OCI-LY3 (cell line): ENCODE measurements at regions not wholly inside any gene's neighbourhood (a gene's known extent, or its start where the extent isn't known, plus 50 kb on each side); places are given as distances from the start of the nearest gene placed in this dataset.

ENCODE experiments used
- H2AFZ ChIP-seq: fragments of 200-600, 300-600 bp; shearing (Covaris generic); 2 replicates; pipeline ENCODE4 v1.6.0; 2014; ENCODE audit warnings: antibody characterized with exemption, low read depth, low read length
- H3K27ac ChIP-seq: fragments of 200-600, 300-600 bp; sonication (generic); 2 replicates; pipeline ENCODE4 v1.5.1; 2014; ENCODE audit warnings: mild to moderate bottlenecking, low read length, moderate library complexity, mixed read lengths
- H3K27me3 ChIP-seq: fragments of 200-600, 300-600 bp; sonication (generic); 2 replicates; pipeline ENCODE4 v1.6.1; 2014; ENCODE audit warnings: low read depth, low read length, mixed read lengths
- H3K36me3 ChIP-seq: fragments of 200-600, 300-600 bp; sonication (generic); replicated peaks from 2 replicates; pipeline ENCODE3; 2014; ENCODE audit warnings: low read depth, low read length, mixed read lengths
- H3K4me1 ChIP-seq: fragments of 300-600, 200-600 bp; sonication (generic); 2 replicates; pipeline ENCODE4 v1.6.1; 2014; ENCODE audit warnings: low read length, mixed read lengths
- H3K4me2 ChIP-seq: fragments of 200-600, 300-600 bp; sonication (generic); 2 replicates; pipeline ENCODE4 v1.6.1; 2014; ENCODE audit warnings: low read length, mixed read lengths
- H3K4me3 ChIP-seq: fragments of 300-600, 200-600 bp; sonication (generic); 2 replicates; pipeline ENCODE4 v1.5.1; 2014; ENCODE audit warnings: antibody characterized with exemption, mild to moderate bottlenecking, low read length, moderate library complexity
- H3K79me2 ChIP-seq: fragments of 300-600, 200-600 bp; shearing (Covaris generic); 2 replicates; pipeline ENCODE4 v1.6.1; 2014; ENCODE audit warnings: mild to moderate bottlenecking, low read length, mixed read lengths
- H3K9ac ChIP-seq: fragments of 300-600, 200-600 bp; shearing (Covaris generic); 2 replicates; pipeline ENCODE4 v1.6.0; 2014; ENCODE audit warnings: mild to moderate bottlenecking, low read length, moderate library complexity
- H3K9me3 ChIP-seq: fragments of 200-600, 300-600 bp; shearing (Covaris generic); 2 replicates; pipeline ENCODE4 v1.6.1; 2014; ENCODE audit warnings: low read length, mixed read lengths; ENCODE audit not compliant: insufficient read depth
- H4K20me1 ChIP-seq: fragments of 200-600, 300-600 bp; sonication (generic); 2 replicates; pipeline ENCODE4 v1.6.1; 2016; ENCODE audit warnings: low read length, mixed read lengths; ENCODE audit not compliant: insufficient read depth
- CTCF ChIP-seq: fragments of 200-600, 300-600 bp; sonication (generic); IDR thresholded peaks from 2 replicates; pipeline ENCODE4 v1.5.1; 2014; ENCODE audit warnings: antibody characterized with exemption, low read length, low read depth
- EZH2phosphoT487 ChIP-seq: fragments of 200-600 bp; shearing (Covaris generic); IDR thresholded peaks from 2 replicates; pipeline ENCODE4 v1.6.1; 2018; ENCODE audit warnings: antibody characterized with exemption, mixed run types, low read depth

GRCh38 chr9:126025991-126026390, 278.8 kb downstream of the PBX3 start:
- Histone ChIP-seq H3K4me1 (no peaks in the 10 kb centered on the region), H3K4me3 (no peak overlapping the region), H3K4me2 (no peak overlapping the region), H3K27ac (no peak overlapping the region), H3K9me3 (no peaks in the 10 kb centered on the region), H3K9ac (no peak overlapping the region), H3K27me3 (no peaks in the 10 kb centered on the region), H2AFZ (no peak overlapping the region), H3K79me2 (no peaks in the 10 kb centered on the region), H4K20me1 (no peaks in the 10 kb centered on the region), H3K36me3 (no peaks in the 10 kb centered on the region)
- TF ChIP-seq EZH2phosphoT487 (no peak), CTCF (no peak)

- H4K20me1 ChIP-seq, result no peaks in the 10 kb centered on the region
- no peak overlapping the region for H2AFZ ChIP-seq
- H3K36me3 ChIP-seq, result no peaks in the 10 kb centered on the region
- no peak for TF ChIP-seq EZH2phosphoT487
- no peak overlapping the region for H3K4me2 ChIP-seq
- H3K27ac ChIP-seq, result no peak overlapping the region
- H3K27me3 ChIP-seq, result no peaks in the 10 kb centered on the region
- H3K4me1 ChIP-seq, result no peaks in the 10 kb centered on the region
- no peaks in the 10 kb centered on the region for H3K9me3 ChIP-seq
- H3K4me3 ChIP-seq, result no peak overlapping the region
- no peak overlapping the region for H3K9ac ChIP-seq
- H3K79me2 ChIP-seq, result no peaks in the 10 kb centered on the region
These were observed 280.4 kb downstream of the PBX3 start for GRCh38 chr9:126027566-126027965.

GRCh38 chr9:126028746-126029145, 281.6 kb downstream of the PBX3 start:
- H3K27ac ChIP-seq, result no peak overlapping the region
- no peaks in the 10 kb centered on the region for H3K9me3 ChIP-seq
- no peak overlapping the region for H3K9ac ChIP-seq
- no peaks in the 10 kb centered on the region for H3K4me1 ChIP-seq
- no peak overlapping the region for H3K4me3 ChIP-seq
- TF ChIP-seq EZH2phosphoT487 (no peak), CTCF (no peak)
- H3K4me2 ChIP-seq, result no peak overlapping the region
- no peak overlapping the region for H2AFZ ChIP-seq
- no peaks in the 10 kb centered on the region for H4K20me1 ChIP-seq
- no peaks in the 10 kb centered on the region for H3K36me3 ChIP-seq
- no peaks in the 10 kb centered on the region for H3K27me3 ChIP-seq
- no peaks in the 10 kb centered on the region for H3K79me2 ChIP-seq

GRCh38 chr9:126030716-126031115, 283.5 kb downstream of the PBX3 start:
- Histone ChIP-seq H2AFZ (no peak overlapping the region), H3K27me3 (peaks cover 4% of the 10 kb centered on the region; the same call in 1 of the 2 replicates)

More at GRCh38 chr9:126030716-126031115, 283.5 kb downstream of the PBX3 start:
- H3K4me2 ChIP-seq, result no peak overlapping the region
- H3K36me3 ChIP-seq, result no peaks in the 10 kb centered on the region
- no peaks in the 10 kb centered on the region for H3K4me1 ChIP-seq
- no peaks in the 10 kb centered on the region for H3K79me2 ChIP-seq
- H3K4me3 ChIP-seq, result no peak overlapping the region
- no peaks in the 10 kb centered on the region for H3K9me3 ChIP-seq
- TF ChIP-seq CTCF (no peak), EZH2phosphoT487 (no peak)
- H4K20me1 ChIP-seq, result no peaks in the 10 kb centered on the region
- H3K9ac ChIP-seq, result no peak overlapping the region
- no peak overlapping the region for H3K27ac ChIP-seq
